HCT116 (cell line): ENCODE measurements at regions not wholly inside any gene's neighbourhood (a gene's known extent, or its start where the extent isn't known, plus 50 kb on each side); places are given as distances from the start of the nearest gene placed in this dataset.

Experiments used
- ATAC-seq: fragments of 200-7000 bp; cut with Tn5 transposase; 2 replicates; pipeline ENCODE4 v1.9.1; 2020; ENCODE audit warnings: mild to moderate bottlenecking, moderate library complexity
- BruUV-seq: library from RNA; stranded (reverse); fragments of 400-500 nt; replicated peaks from 2 replicates; lab custom pipeline; 2021; lab: Mats Ljungman, UMichigan
- CTCF ChIA-PET: fragments of 300-600 bp; sonication (Branson Sonifier 250); formaldehyde crosslinking; loops from one replicate; lab custom pipeline; 2021; ENCODE audit warnings: antibody characterized with exemption; lab: Charles Lee
- POLR2A ChIA-PET: fragments of 300-600, 350-600 bp; sonication (Branson Sonifier 250); formaldehyde crosslinking; loops from one replicate; lab custom pipeline; 2021; ENCODE audit warnings: antibody characterized with exemption; lab: Charles Lee
- RAD21 ChIA-PET, 2 experiments: fragments of 300-600 bp; sonication (Branson Sonifier 250); formaldehyde crosslinking; loops; one replicate each; lab custom pipeline; 2023; ENCODE audit warnings: low total read pairs in 2 of 2; ENCODE audit not compliant: uncharacterized antibody in 2 of 2, unreplicated experiment in 2 of 2, low non-redundant PET in 1 of 2; lab: Charles Lee
- DNase-seq: peaks from one replicate; pipeline ENCODE4 v3.0.0-alpha.2; 2010; ENCODE audit warnings: low read depth, low spot score
- H2AFZ ChIP-seq: fragments of 200-600 bp; shearing (Covaris generic), sonication (generic); 2 replicates; pipeline ENCODE4 v1.6.1; 2017; ENCODE audit warnings: low read depth, mixed run types, mixed read lengths, antibody characterized with exemption, low read length; ENCODE audit not compliant: poor library complexity, severe bottlenecking
- H3K27ac ChIP-seq: 2 replicates; pipeline ENCODE4 v1.5.1; 2012; ENCODE audit warnings: low read depth, low read length
- H3K27me3 ChIP-seq: fragments of 200-600 bp; sonication (generic); 2 replicates; pipeline ENCODE4 v1.6.1; 2016; ENCODE audit warnings: mixed run types, low read length, mixed read lengths; ENCODE audit not compliant: insufficient read depth
- H3K36me3 ChIP-seq, 2 experiments: fragments of 200-500 bp in 1 of 2; fragments of 200-600 bp in 1 of 2; sonication (Bioruptor generic) in 1 of 2; sonication (generic) in 1 of 2; 2 replicates each; pipeline versions ENCODE4 v1.5.1 to v1.6.1; 2014 to 2016; ENCODE audit warnings: low read length in 2 of 2, inconsistent platforms in 1 of 2, mixed read lengths in 1 of 2, mixed run types in 1 of 2; ENCODE audit not compliant: insufficient read depth in 2 of 2, control insufficient read depth in 1 of 2
- H3K4me1 ChIP-seq, 2 experiments: fragments of 200-600 bp in 1 of 2; sonication (generic) in 1 of 2; 2 replicates each; pipeline versions ENCODE4 v1.5.1 to v1.6.1; 2012 to 2017; ENCODE audit warnings: low read length in 2 of 2, inconsistent platforms in 1 of 2, mild to moderate bottlenecking in 1 of 2, mixed read lengths in 1 of 2, mixed run types in 1 of 2, moderate library complexity in 1 of 2; ENCODE audit not compliant: insufficient read depth in 2 of 2, control insufficient read depth in 1 of 2
- H3K4me2 ChIP-seq: fragments of 200-600 bp; sonication (generic); 2 replicates; pipeline ENCODE4 v1.6.1; 2017; ENCODE audit warnings: mixed run types, low read length, mixed read lengths
- H3K4me3 ChIP-seq, 2 experiments: fragments of 200-600 bp in 1 of 2; sonication (generic) in 1 of 2; replicated peaks in 1 of 2; 2 replicates each; pipeline ENCODE4 v1.5.1; 2011 to 2016; ENCODE audit warnings: low read length in 2 of 2, control low read depth in 1 of 2, low read depth in 1 of 2, mild to moderate bottlenecking in 1 of 2, mixed read lengths in 1 of 2, mixed run types in 1 of 2
- H3K79me2 ChIP-seq: fragments of 200-600 bp; sonication (generic); 2 replicates; pipeline ENCODE4 v1.6.1; 2017; ENCODE audit warnings: mild to moderate bottlenecking, mixed run types, low read length, moderate library complexity, mixed read lengths; ENCODE audit not compliant: insufficient read depth
- H3K9ac ChIP-seq: fragments of 200-600 bp; sonication (generic); 2 replicates; pipeline ENCODE4 v1.6.1; 2016; ENCODE audit warnings: low read length, mixed read lengths
- H3K9me2 ChIP-seq: fragments of 200-600 bp; sonication (generic), shearing (Covaris generic); 2 replicates; pipeline ENCODE4 v1.6.1; 2017; ENCODE audit warnings: mixed run types, mild to moderate bottlenecking, moderate library complexity; ENCODE audit not compliant: insufficient read depth
- H3K9me3 ChIP-seq, 2 experiments: fragments of 200-500 bp in 1 of 2; fragments of 200-600 bp in 1 of 2; sonication (Bioruptor generic) in 1 of 2; sonication (generic) in 1 of 2; 2 replicates each; pipeline ENCODE4 v1.6.1; 2014 to 2017; ENCODE audit warnings: low read length in 2 of 2, mixed read lengths in 2 of 2, inconsistent platforms in 1 of 2, low read depth in 1 of 2, mild to moderate bottlenecking in 1 of 2, mixed run types in 1 of 2, moderate library complexity in 1 of 2; ENCODE audit not compliant: control insufficient read depth in 1 of 2, insufficient read depth in 1 of 2
- H4K20me1 ChIP-seq: fragments of 200-600 bp; sonication (generic), shearing (Covaris generic); 2 replicates; pipeline ENCODE4 v1.6.1; 2017; ENCODE audit warnings: mixed run types, mild to moderate bottlenecking, moderate library complexity; ENCODE audit not compliant: insufficient read depth
- CBX3 ChIP-seq: IDR thresholded peaks from 2 replicates; pipeline ENCODE4 v1.6.1; 2012; ENCODE audit warnings: low read depth
- CEBPB ChIP-seq: IDR thresholded peaks from 2 replicates; pipeline ENCODE4 v1.6.1; 2012; ENCODE audit warnings: low read depth
- ELF1 ChIP-seq: IDR thresholded peaks from 2 replicates; pipeline ENCODE4 v1.6.1; 2012; ENCODE audit warnings: low read depth, borderline replicate concordance
- EZH2 ChIP-seq: fragments of 200-600 bp; sonication (generic); IDR thresholded peaks from 2 replicates; pipeline ENCODE4 v1.6.1; 2017; ENCODE audit warnings: antibody characterized with exemption, mixed run types
- EZH2phosphoT487 ChIP-seq: fragments of 200-600 bp; IDR thresholded peaks from 2 replicates; pipeline ENCODE4 v1.6.1; 2018; ENCODE audit warnings: antibody characterized with exemption, borderline replicate concordance
- FOSL1 ChIP-seq: IDR thresholded peaks from 2 replicates; pipeline ENCODE4 v1.6.1; 2012; ENCODE audit warnings: low read depth
- JUND ChIP-seq: IDR thresholded peaks from 2 replicates; pipeline ENCODE4 v1.6.1; 2012
- POLR2AphosphoS5 ChIP-seq: IDR thresholded peaks from 2 replicates; pipeline ENCODE4 v1.6.1; 2011; ENCODE audit warnings: mild to moderate bottlenecking, low read depth, low read length, moderate library complexity
- RAD21 ChIP-seq: IDR thresholded peaks from 2 replicates; pipeline ENCODE4 v1.6.1; 2012; ENCODE audit warnings: low read depth, mild to moderate bottlenecking
- SIN3A ChIP-seq: IDR thresholded peaks from 2 replicates; pipeline ENCODE4 v1.6.1; 2012; ENCODE audit warnings: low read depth
- SP1 ChIP-seq: IDR thresholded peaks from 2 replicates; pipeline ENCODE4 v1.6.1; 2012; ENCODE audit warnings: low read depth
- SRF ChIP-seq: IDR thresholded peaks from 2 replicates; pipeline ENCODE4 v1.6.1; 2012; ENCODE audit warnings: low read depth
- TCF7L2 ChIP-seq: IDR thresholded peaks from 2 replicates; pipeline ENCODE4 v1.7.0; 2011; ENCODE audit warnings: borderline replicate concordance, inconsistent platforms; ENCODE audit not compliant: insufficient read depth, insufficient read length; ENCODE audit errors: extremely low read depth
- ZFX ChIP-seq: fragments of 450-650 bp; IDR thresholded peaks from 2 replicates; pipeline ENCODE4 v1.6.1; 2017
- ZNF274 ChIP-seq: fragments of 200-500 bp; sonication (Bioruptor generic); IDR thresholded peaks from 2 replicates; pipeline ENCODE4 v1.6.1; 2014; ENCODE audit warnings: mild to moderate bottlenecking, low read depth, low read length, inconsistent platforms
- intact Hi-C: fragments of 100-400 bp; cut with micrococcal nuclease; formaldehyde crosslinking; loops from 2 replicates; pipeline ENCODE4 v1.10.0; 2022
- TF ChIP-seq, protein P1 (sequence below): IDR thresholded peaks from 2 replicates; pipeline ENCODE4 v1.6.1; 2011; ENCODE audit warnings: mild to moderate bottlenecking, low read length, moderate library complexity; ENCODE audit not compliant: insufficient replicate concordance; ENCODE audit errors: extremely low read depth
- TF ChIP-seq, protein P2 (sequence below), 3 experiments: fragments of 200-600 bp in 1 of 3; sonication (generic) in 1 of 3; IDR thresholded peaks in 2 of 3; conservative IDR thresholded peaks in 1 of 3; 2 replicates each; pipeline ENCODE4 v1.5.1; 2012 to 2017; ENCODE audit warnings: low read depth in 2 of 3, low read length in 2 of 3, antibody characterized with exemption in 1 of 3, borderline replicate concordance in 1 of 3, control low read depth in 1 of 3, mild to moderate bottlenecking in 1 of 3, mixed read lengths in 1 of 3, mixed run types in 1 of 3, moderate library complexity in 1 of 3; ENCODE audit not compliant: insufficient read depth in 1 of 3

DNA sequence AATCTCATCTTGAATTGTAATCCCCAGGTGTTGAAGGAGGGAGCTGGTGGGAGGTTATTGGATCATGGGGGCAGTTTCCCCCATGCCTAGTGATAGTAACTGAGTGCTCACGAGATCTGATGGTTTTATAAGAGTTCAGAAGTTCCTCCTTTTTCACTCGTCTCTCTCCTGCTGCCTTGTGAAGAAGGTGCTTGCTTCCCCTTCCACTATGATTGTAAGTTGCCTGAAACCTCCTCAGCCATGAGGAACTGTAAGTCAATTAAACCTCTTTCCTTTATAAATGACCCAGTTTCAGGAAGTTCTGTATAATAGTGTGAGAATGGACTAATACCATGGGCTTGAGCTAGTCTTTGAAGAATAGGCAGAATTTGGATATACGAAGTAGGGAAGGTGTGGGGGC is 113.9 kb downstream of the RIN2 start:
- TF ChIP-seq RAD21 = no peak
- intact Hi-C loops = no loop called here
- no peak overlapping the region for H3K27ac ChIP-seq
- H3K4me1 ChIP-seq = no peaks in the 10 kb centered on the region
- H3K9me2 ChIP-seq = no peaks in the 10 kb centered on the region
- ATAC-seq (no peak), DNase-seq (no peak)
- BruUV-seq = no TSS peak
- CTCF ChIA-PET = no interaction called here
- no peak overlapping the region for H3K4me3 ChIP-seq
- H3K79me2 ChIP-seq = no peaks in the 10 kb centered on the region
- no peaks in the 10 kb centered on the region for H3K36me3 ChIP-seq
- H3K9ac ChIP-seq = no peak overlapping the region
- H4K20me1 ChIP-seq = no peaks in the 10 kb centered on the region
- H3K27me3 ChIP-seq = no peaks in the 10 kb centered on the region
- H2AFZ ChIP-seq = no peak overlapping the region
- no peak overlapping the region for H3K4me2 ChIP-seq
- RAD21 ChIA-PET = no interaction called here
- POLR2A ChIA-PET = no interaction called here
- no peaks in the 10 kb centered on the region for H3K9me3 ChIP-seq

DNA sequence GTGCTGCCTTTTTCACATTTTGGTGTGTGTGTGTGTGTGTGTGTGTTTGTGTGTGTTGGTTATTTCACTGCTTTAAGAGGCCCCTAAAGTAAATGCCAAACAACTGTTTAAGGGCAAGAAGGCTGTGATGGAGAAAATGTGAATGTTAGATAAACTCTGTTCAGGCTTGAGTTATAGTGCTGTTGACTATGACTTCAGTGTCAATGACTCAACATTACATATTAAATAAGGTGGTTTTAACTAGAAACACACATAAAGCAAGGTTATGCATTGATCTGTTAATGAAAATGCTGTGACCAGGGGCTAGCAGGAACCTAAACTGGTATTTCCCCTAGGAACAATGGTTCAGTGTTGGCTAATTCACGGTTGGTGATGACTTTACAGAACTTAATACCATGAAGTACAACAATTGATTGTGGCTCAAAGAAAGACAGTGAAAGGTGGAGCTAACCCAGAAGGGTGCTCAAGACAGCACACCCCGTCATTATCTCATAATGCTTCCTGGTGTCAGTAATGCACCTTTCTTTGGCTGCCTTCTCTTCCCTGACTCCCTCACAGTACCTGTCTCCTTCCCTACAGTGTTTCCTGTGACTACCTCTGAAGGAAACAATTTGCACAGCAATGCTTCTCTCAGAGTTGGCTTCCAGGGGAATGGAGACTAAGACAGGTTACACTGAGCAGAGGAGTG is 116.1 kb downstream of the RIN2 start:
- H3K9ac ChIP-seq = no peak overlapping the region
- POLR2A ChIA-PET = no interaction called here
- no peak overlapping the region for H3K4me3 ChIP-seq
- intact Hi-C loops = no loop called here
- ATAC-seq (no peak), DNase-seq (no peak)
- no peaks in the 10 kb centered on the region for H3K4me1 ChIP-seq
- H4K20me1 ChIP-seq = no peaks in the 10 kb centered on the region
- H3K27me3 ChIP-seq = no peaks in the 10 kb centered on the region
- CTCF ChIA-PET = no interaction called here
- no peaks in the 10 kb centered on the region for H3K79me2 ChIP-seq
- H3K36me3 ChIP-seq = no peaks in the 10 kb centered on the region
- no peak overlapping the region for H2AFZ ChIP-seq
- no peak for TF ChIP-seq FOSL1
- TF ChIP-seq CEBPB = no peak
- TF ChIP-seq, protein P1, sequence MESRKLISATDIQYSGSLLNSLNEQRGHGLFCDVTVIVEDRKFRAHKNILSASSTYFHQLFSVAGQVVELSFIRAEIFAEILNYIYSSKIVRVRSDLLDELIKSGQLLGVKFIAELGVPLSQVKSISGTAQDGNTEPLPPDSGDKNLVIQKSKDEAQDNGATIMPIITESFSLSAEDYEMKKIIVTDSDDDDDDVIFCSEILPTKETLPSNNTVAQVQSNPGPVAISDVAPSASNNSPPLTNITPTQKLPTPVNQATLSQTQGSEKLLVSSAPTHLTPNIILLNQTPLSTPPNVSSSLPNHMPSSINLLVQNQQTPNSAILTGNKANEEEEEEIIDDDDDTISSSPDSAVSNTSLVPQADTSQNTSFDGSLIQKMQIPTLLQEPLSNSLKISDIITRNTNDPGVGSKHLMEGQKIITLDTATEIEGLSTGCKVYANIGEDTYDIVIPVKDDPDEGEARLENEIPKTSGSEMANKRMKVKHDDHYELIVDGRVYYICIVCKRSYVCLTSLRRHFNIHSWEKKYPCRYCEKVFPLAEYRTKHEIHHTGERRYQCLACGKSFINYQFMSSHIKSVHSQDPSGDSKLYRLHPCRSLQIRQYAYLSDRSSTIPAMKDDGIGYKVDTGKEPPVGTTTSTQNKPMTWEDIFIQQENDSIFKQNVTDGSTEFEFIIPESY = no peak
- TF ChIP-seq POLR2AphosphoS5 = no peak
- TF ChIP-seq ELF1 = no peak
- no peak for TF ChIP-seq SIN3A
- no peak for TF ChIP-seq SP1
- TF ChIP-seq, protein P2, sequence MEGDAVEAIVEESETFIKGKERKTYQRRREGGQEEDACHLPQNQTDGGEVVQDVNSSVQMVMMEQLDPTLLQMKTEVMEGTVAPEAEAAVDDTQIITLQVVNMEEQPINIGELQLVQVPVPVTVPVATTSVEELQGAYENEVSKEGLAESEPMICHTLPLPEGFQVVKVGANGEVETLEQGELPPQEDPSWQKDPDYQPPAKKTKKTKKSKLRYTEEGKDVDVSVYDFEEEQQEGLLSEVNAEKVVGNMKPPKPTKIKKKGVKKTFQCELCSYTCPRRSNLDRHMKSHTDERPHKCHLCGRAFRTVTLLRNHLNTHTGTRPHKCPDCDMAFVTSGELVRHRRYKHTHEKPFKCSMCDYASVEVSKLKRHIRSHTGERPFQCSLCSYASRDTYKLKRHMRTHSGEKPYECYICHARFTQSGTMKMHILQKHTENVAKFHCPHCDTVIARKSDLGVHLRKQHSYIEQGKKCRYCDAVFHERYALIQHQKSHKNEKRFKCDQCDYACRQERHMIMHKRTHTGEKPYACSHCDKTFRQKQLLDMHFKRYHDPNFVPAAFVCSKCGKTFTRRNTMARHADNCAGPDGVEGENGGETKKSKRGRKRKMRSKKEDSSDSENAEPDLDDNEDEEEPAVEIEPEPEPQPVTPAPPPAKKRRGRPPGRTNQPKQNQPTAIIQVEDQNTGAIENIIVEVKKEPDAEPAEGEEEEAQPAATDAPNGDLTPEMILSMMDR (IDR thresholded peaks at IDR 0.05 in 2 of 3, conservative IDR thresholded peaks at IDR 0.05 in 1 of 3; ENCODE audit: borderline replicate concordance in 1 of 3, insufficient read depth in 1 of 3, low read depth in 2 of 3, low read length in 2 of 3) = no peak
- TF ChIP-seq TCF7L2 = no peak
- TF ChIP-seq ZNF274 = no peak
- TF ChIP-seq EZH2phosphoT487 = no peak
- no peak for TF ChIP-seq SRF
- TF ChIP-seq JUND = no peak
- TF ChIP-seq EZH2 = no peak
- TF ChIP-seq CBX3 = no peak
- no peak for TF ChIP-seq RAD21
- no peak for TF ChIP-seq ZFX
- H3K9me3 ChIP-seq = no peaks in the 10 kb centered on the region
- no TSS peak for BruUV-seq
- RAD21 ChIA-PET = no interaction called here
- H3K9me2 ChIP-seq = no peaks in the 10 kb centered on the region
- H3K27ac ChIP-seq = no peak overlapping the region
- H3K4me2 ChIP-seq = no peak overlapping the region
